Peyer's patch (tissue), 4 donors: ENCODE measurements at regions not wholly inside any gene's neighbourhood (a gene's known extent, or its start where the extent isn't known, plus 50 kb on each side); places are given as distances from the start of the nearest gene placed in this dataset.
"Not testable (repeated sequence)": the region's sequence is repeated elsewhere in the genome, so short reads cannot be mapped to it uniquely, and the experiment has no call there.

Source experiments
- DNase-seq, 3 donors: peaks; one replicate each; pipeline ENCODE4 v3.0.0-alpha.2; 2017 to 2019
- H3K27ac ChIP-seq, 4 donors: fragments of 200-600 bp; sonication (generic); one replicate each; pipeline ENCODE4 v1.5.1; 2016 to 2019
- H3K27me3 ChIP-seq, 2 donors: fragments of 200-600 bp; sonication (generic); one replicate each; pipeline ENCODE4 v1.5.1; 2019
- H3K36me3 ChIP-seq, 3 donors: fragments of 200-600 bp; sonication (generic); one replicate each; pipeline ENCODE4 v1.5.1; 2016 to 2019
- H3K4me1 ChIP-seq, 4 donors: fragments of 200-600 bp; sonication (generic); one replicate each; pipeline ENCODE4 v1.5.1; 2016 to 2019
- H3K4me3 ChIP-seq, 4 donors: fragments of 200-600 bp; sonication (generic); 1 replicate in 3 of 4; 2 replicates in 1 of 4; pipeline ENCODE4 v1.5.1; 2016 to 2019; ENCODE audit warnings: mild to moderate bottlenecking in 1 of 4
- H3K9me3 ChIP-seq, 4 donors: fragments of 200-600 bp; sonication (generic); one replicate each; pipeline ENCODE4 v1.5.1; 2016 to 2019; ENCODE audit warnings: mild to moderate bottlenecking in 1 of 4
- POLR2A ChIP-seq, 2 donors: fragments of 450-650 bp; IDR thresholded peaks; one replicate each; pipeline ENCODE4 v1.5.1; 2017; ENCODE audit warnings: antibody characterized with exemption in 2 of 2, mild to moderate bottlenecking in 2 of 2, moderate library complexity in 2 of 2
- TF ChIP-seq, protein P1 (sequence below), 6 experiments: fragments of 450-650 bp in 4 of 6; fragments of 200-600 bp in 2 of 6; sonication (generic) in 1 of 6; IDR thresholded peaks; one replicate each; pipeline ENCODE4 v1.5.1; 2017 to 2019; ENCODE audit warnings: antibody characterized with exemption in 6 of 6, mild to moderate bottlenecking in 3 of 6, moderate library complexity in 1 of 6

DNA sequence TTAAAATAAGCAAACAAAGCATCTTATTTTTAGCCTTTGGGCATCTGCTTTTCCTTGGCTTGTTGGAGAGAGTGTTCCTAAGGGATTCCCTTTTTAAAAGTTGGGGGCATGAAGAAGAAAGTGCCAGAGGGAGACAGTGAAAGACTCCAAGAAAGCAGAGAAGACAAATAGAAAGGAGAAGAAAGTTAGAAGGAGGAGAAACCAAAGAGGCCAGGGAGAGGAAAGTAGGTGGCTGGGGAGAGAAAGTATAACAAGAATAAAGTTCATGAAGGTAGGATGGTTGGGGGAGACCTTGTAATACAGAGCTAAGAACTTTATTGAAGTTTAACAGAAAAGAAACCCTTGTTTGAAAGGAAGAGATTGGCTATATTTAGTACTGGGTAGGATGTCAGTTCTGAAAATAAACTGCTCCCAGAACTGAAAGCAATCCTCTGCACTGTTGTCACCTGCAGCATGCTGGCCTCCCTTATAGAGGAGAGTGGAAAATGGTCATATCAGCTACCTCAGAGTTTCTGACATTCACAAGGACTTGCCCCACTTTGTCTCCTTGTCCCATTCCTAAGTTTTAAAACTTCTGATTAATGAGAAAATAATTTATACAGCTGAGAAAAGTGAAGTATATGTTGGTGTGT, 125.3 kb upstream of the VAMP7 start:
- Histone ChIP-seq H3K9me3 (no peaks in the 10 kb centered on the region), H3K36me3 (no peaks in the 10 kb centered on the region), H3K4me1 (no peaks in the 10 kb centered on the region), H3K4me3 (no peak overlapping the region), H3K27ac (no peak overlapping the region), H3K27me3 (no peaks in the 10 kb centered on the region)
- no peak for TF ChIP-seq POLR2A (IDR thresholded peaks at IDR 0.05)
- TF ChIP-seq, protein P1, sequence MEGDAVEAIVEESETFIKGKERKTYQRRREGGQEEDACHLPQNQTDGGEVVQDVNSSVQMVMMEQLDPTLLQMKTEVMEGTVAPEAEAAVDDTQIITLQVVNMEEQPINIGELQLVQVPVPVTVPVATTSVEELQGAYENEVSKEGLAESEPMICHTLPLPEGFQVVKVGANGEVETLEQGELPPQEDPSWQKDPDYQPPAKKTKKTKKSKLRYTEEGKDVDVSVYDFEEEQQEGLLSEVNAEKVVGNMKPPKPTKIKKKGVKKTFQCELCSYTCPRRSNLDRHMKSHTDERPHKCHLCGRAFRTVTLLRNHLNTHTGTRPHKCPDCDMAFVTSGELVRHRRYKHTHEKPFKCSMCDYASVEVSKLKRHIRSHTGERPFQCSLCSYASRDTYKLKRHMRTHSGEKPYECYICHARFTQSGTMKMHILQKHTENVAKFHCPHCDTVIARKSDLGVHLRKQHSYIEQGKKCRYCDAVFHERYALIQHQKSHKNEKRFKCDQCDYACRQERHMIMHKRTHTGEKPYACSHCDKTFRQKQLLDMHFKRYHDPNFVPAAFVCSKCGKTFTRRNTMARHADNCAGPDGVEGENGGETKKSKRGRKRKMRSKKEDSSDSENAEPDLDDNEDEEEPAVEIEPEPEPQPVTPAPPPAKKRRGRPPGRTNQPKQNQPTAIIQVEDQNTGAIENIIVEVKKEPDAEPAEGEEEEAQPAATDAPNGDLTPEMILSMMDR (IDR thresholded peaks at IDR 0.05), result no peak
- no peak for DNase-seq

DNA sequence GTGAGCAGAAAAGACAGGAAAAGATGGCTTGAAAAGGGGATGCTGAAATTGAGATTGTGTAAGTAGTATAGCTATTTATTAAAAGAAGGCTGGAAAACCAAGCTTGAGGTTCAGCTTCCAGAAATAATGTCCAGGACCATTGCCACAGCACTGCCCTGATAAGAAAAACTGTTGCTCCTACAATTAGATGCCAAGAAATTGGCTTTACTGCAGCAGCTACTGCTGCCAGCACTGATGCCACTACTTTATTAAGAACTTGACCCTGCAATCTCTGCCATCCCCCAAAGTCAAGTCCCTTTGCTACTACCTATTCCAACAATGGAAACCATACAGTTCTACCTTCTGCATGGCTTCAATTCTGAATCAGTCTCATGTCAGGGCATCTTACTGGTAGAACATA, 130.0 kb upstream of the VAMP7 start:
- Histone ChIP-seq H3K27ac (no peak overlapping the region), H3K27me3 (no peaks in the 10 kb centered on the region), H3K9me3 (no peaks in the 10 kb centered on the region), H3K36me3 (no peaks in the 10 kb centered on the region), H3K4me3 (no peak overlapping the region), H3K4me1 (no peaks in the 10 kb centered on the region)
- TF ChIP-seq, protein P1 (IDR thresholded peaks at IDR 0.05), result no peak
- TF ChIP-seq POLR2A (IDR thresholded peaks at IDR 0.05), result no peak
- no peak for DNase-seq

DNA sequence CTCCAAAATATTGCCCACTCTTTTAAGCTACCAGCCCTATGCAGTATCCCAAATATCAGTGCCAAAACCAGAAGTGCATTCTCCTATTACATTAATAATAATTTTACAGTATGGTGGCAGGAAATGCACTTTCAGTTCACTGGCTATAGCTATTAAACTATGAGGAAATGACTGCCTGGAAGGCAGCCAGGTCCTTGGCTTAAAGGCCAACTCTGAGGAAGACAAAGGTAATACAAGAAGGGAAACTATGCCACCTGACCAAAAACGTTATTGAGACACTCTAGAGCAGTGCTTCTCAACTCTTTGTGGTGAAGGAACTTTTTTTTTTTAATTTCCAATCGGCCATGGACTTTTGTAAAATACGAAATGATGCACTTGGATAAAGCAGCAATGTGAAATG, 133.6 kb upstream of the VAMP7 start:
- no peaks in the 10 kb centered on the region for H3K36me3 ChIP-seq
- peak in 2 of 3 donors; percentile 57 to 81 for DNase-seq
- H3K27ac ChIP-seq, result no peak overlapping the region
- H3K9me3 ChIP-seq, result no peaks in the 10 kb centered on the region
- no peak for TF ChIP-seq POLR2A (IDR thresholded peaks at IDR 0.05)
- TF ChIP-seq, protein P1 (IDR thresholded peaks at IDR 0.05), result no peak
- no peaks in the 10 kb centered on the region for H3K4me1 ChIP-seq
- H3K4me3 ChIP-seq, result no peak overlapping the region
- H3K27me3 ChIP-seq, result no peaks in the 10 kb centered on the region

DNA sequence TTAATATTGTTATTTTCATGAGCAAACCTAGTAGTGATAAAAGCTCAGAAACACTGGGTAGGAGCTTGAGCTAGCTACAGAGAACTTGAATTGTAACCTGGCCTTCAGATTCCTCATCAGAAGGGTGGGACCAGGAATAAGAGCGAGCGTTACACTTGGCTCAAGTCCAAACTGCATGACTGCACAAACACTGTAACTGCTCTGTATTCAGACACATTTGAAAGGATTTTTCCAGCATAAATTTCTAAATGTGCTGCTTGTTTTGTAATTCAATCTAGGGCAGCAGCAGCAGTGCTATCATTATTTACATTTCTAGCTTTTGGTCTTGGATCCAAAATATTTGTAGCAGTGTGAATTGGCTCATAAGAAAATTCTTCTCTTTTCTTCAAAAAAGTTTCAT, 133.0 kb upstream of the TMLHE start:
- no peak overlapping the region for H3K27ac ChIP-seq
- TF ChIP-seq, protein P1 (IDR thresholded peaks at IDR 0.05), result no peak
- no peak for TF ChIP-seq POLR2A (IDR thresholded peaks at IDR 0.05)

DNA sequence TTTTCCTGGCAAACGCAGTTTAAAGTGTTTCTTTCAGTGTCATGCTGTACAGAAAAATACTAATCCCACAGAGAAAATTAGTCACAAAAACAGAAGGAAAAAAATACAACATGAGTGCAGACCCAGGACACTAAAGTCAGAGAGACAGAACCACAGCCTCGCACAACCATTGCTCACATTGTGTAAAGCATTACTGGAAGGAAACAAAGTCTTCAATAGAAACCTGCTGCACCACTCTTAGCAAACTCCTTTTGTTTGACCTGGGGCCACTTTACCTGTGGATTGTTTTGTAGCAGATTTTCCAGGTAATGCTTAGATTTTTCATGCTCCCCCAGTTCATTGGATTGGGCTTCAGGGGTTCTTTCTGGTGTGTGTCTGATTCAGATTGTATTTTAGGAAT, 131.8 kb upstream of the TMLHE start:
- H3K27ac ChIP-seq, result no peak overlapping the region
- DNase-seq, result no peak

More for the DNA sequence above, 133.0 kb upstream of the TMLHE start:
- peak in 2 of 3 donors; percentile 29 to 60 for DNase-seq
- no peak overlapping the region for H3K4me3 ChIP-seq
- no peaks in the 10 kb centered on the region for H3K4me1 ChIP-seq
- H3K36me3 ChIP-seq, result no peaks in the 10 kb centered on the region
- no peaks in the 10 kb centered on the region for H3K27me3 ChIP-seq
- no peaks in the 10 kb centered on the region for H3K9me3 ChIP-seq

DNA sequence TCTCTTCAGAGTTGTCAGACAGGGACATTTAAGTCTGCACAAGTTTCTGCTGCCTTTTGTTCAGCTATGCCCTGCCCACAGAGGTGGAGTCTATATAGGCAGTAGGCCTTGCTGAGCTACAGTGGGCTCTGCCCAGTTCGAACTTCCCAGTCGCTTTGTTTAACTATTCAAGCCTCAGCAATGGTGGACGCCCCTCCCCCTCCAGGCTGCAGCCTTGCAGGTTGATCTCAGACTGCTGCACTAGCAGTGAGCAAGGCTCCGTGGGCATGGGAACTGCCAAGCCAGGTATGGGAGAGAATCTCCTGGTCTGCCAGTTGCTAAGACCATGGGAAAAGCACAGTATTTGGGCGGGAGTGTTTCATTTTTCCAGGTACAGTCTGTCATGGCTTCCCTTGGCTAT, 115.6 kb upstream of the TMLHE start:
- H3K36me3 ChIP-seq, H3K27me3 ChIP-seq, H3K27ac ChIP-seq, H3K4me1 ChIP-seq, H3K9me3 ChIP-seq, DNase-seq, H3K4me3 ChIP-seq: not testable (repeated sequence)

More for the DNA sequence above, 131.8 kb upstream of the TMLHE start:
- Histone ChIP-seq H3K4me3 (no peak overlapping the region), H3K27me3 (no peaks in the 10 kb centered on the region), H3K4me1 (no peaks in the 10 kb centered on the region), H3K36me3 (no peaks in the 10 kb centered on the region), H3K9me3 (no peaks in the 10 kb centered on the region)
- TF ChIP-seq POLR2A (IDR thresholded peaks at IDR 0.05), result no peak
- TF ChIP-seq, protein P1 (IDR thresholded peaks at IDR 0.05), result no peak
